PFSK-1 (cell line): ENCODE measurements at regions not wholly inside any gene's neighbourhood (a gene's known extent, or its start where the extent isn't known, plus 50 kb on each side); places are given as distances from the start of the nearest gene placed in this dataset.

Experiments
- POLR2AphosphoS5 ChIP-seq: IDR thresholded peaks from 2 replicates; pipeline ENCODE4 v1.6.1; 2012; ENCODE audit warnings: low read depth, mild to moderate bottlenecking, control low read depth, low read length, moderate library complexity
- REST ChIP-seq, 2 experiments: IDR thresholded peaks; 2 replicates each; pipeline versions ENCODE4 v1.6.1 to v1.8.0; 2011 to 2012; ENCODE audit warnings: low read depth in 2 of 2, low read length in 2 of 2, control low read depth in 1 of 2, inconsistent platforms in 1 of 2, mild to moderate bottlenecking in 1 of 2, moderate library complexity in 1 of 2; ENCODE audit not compliant: insufficient read depth in 1 of 2
- SIN3A ChIP-seq: IDR thresholded peaks from 2 replicates; pipeline ENCODE4 v1.6.1; 2012; ENCODE audit warnings: mild to moderate bottlenecking, low read length, moderate library complexity, borderline replicate concordance; ENCODE audit not compliant: insufficient read depth
- TAF1 ChIP-seq: IDR thresholded peaks from 2 replicates; pipeline ENCODE4 v1.6.1; 2012; ENCODE audit warnings: low read length, control low read depth, borderline replicate concordance; ENCODE audit not compliant: insufficient read depth

- TF ChIP-seq TAF1: no peak
- no peak for TF ChIP-seq REST (IDR thresholded peaks at IDR 0.05; ENCODE audit: insufficient read depth in 1 of 2, low read depth in 2 of 2, low read length in 2 of 2)
- TF ChIP-seq SIN3A: no peak
- no peak for TF ChIP-seq POLR2AphosphoS5
Observed at GRCh38 chr6:95935736-95936135, 80.0 kb upstream of the FUT9 start.
